HepG2 (cell line): ENCODE measurements at regions not wholly inside any gene's neighbourhood (a gene's known extent, or its start where the extent isn't known, plus 50 kb on each side); places are given as distances from the start of the nearest gene placed in this dataset.

Experiments
- ATAC-seq: fragments of 200-7000 bp; cut with Tn5 transposase; 3 replicates; pipeline ENCODE4 v1.9.1; 2020; ENCODE audit warnings: mild to moderate bottlenecking, moderate library complexity
- BruUV-seq: library from RNA; stranded (reverse); fragments of 400-500 nt; replicated peaks from 2 replicates; lab custom pipeline; 2021; lab: Mats Ljungman, UMichigan
- CTCF ChIA-PET: fragments of 300-600 bp; formaldehyde crosslinking; extraction: SDS; loops from one replicate; lab custom pipeline; 2021; ENCODE audit warnings: low total read pairs, inconsistent platforms, low intra/inter-chr PET ratio; lab: Yijun Ruan, JAX
- POLR2A ChIA-PET: fragments of 350-600 bp; sonication (Branson Sonifier 250); formaldehyde crosslinking; loops from one replicate; lab custom pipeline; 2020; ENCODE audit warnings: antibody characterized with exemption, inconsistent platforms; lab: Yijun Ruan, JAX
- DNase-seq: peaks from one replicate; pipeline ENCODE4 v3.0.0-alpha.2; 2015; ENCODE audit warnings: low spot score
- FAIRE-seq: peaks from 3 replicates; lab custom pipeline; 2011; peaks lifted over from hg19 to GRCh38; lab: Jason Lieb, UNC
- H2AFZ ChIP-seq: one replicate; pipeline ENCODE4 v1.6.1; 2011; ENCODE audit warnings: low read length, inconsistent platforms
- H3K27ac ChIP-seq: fragments of 300-600 bp; 3 replicates; pipeline ENCODE4 v1.8.0; 2011; ENCODE audit warnings: mixed run types, mild to moderate bottlenecking, mixed read lengths, low read length, inconsistent platforms; ENCODE audit not compliant: insufficient read depth; ENCODE audit errors: extremely low read length
- H3K27me3 ChIP-seq, 2 experiments: fragments of 200-600 bp in 1 of 2; 2 replicates in 1 of 2; 3 replicates in 1 of 2; pipeline versions ENCODE4 v1.6.0 to v1.8.0; 2011; ENCODE audit warnings: low read length in 2 of 2, mild to moderate bottlenecking in 2 of 2, moderate library complexity in 2 of 2, inconsistent platforms in 1 of 2; ENCODE audit not compliant: insufficient read depth in 2 of 2, control insufficient read depth in 1 of 2
- H3K36me3 ChIP-seq, 2 experiments: fragments of 200-600 bp in 1 of 2; replicated peaks in 1 of 2; 2 replicates in 1 of 2; 3 replicates in 1 of 2; pipeline versions ENCODE4 v1.5.1 to v1.8.0; 2011; ENCODE audit warnings: low read length in 2 of 2, inconsistent platforms in 1 of 2; ENCODE audit not compliant: insufficient read depth in 2 of 2, control insufficient read depth in 1 of 2
- H3K4me1 ChIP-seq: 2 replicates; pipeline ENCODE4 v1.5.1; 2012; ENCODE audit warnings: low read length, inconsistent platforms; ENCODE audit not compliant: insufficient read depth
- H3K4me2 ChIP-seq: 2 replicates; pipeline ENCODE4 v1.6.0; 2011; ENCODE audit warnings: low read depth, low read length, inconsistent platforms
- H3K4me3 ChIP-seq, 3 experiments: fragments of 200-600 bp in 1 of 3; sonication (generic), shearing (Covaris generic) in 1 of 3; replicated peaks in 1 of 3; 2 replicates each; pipeline ENCODE4 v1.5.1; 2011 to 2016; ENCODE audit warnings: low read length in 3 of 3, inconsistent platforms in 2 of 3, low read depth in 2 of 3, mild to moderate bottlenecking in 2 of 3, control low read depth in 1 of 3, mixed read lengths in 1 of 3; ENCODE audit not compliant: insufficient read depth in 1 of 3
- H3K79me2 ChIP-seq: one replicate; pipeline ENCODE4 v1.6.1; 2011; ENCODE audit warnings: low read length, inconsistent platforms; ENCODE audit not compliant: insufficient read depth
- H3K9ac ChIP-seq: 2 replicates; pipeline ENCODE4 v1.6.0; 2011; ENCODE audit warnings: mild to moderate bottlenecking, low read depth, low read length, inconsistent platforms; ENCODE audit not compliant: insufficient read depth
- H3K9me3 ChIP-seq: 2 replicates; pipeline ENCODE4 v1.5.1; 2012; ENCODE audit warnings: mild to moderate bottlenecking, low read length
- H4K20me1 ChIP-seq: 2 replicates; pipeline ENCODE4 v1.6.0; 2011; ENCODE audit warnings: inconsistent platforms, mild to moderate bottlenecking, low read length, moderate library complexity; ENCODE audit not compliant: insufficient read depth
- CENPX ChIP-seq: sonication (generic); formaldehyde crosslinking; IDR thresholded peaks from 2 replicates; pipeline ENCODE4 v1.9.0; 2021; ENCODE audit warnings: mild to moderate bottlenecking, missing genetic modification reagents, moderate library complexity
- ETV6 ChIP-seq: sonication (generic); formaldehyde crosslinking; conservative IDR thresholded peaks from 2 replicates; pipeline ENCODE4 v1.4.0; 2020; ENCODE audit warnings: missing genetic modification reagents
- FIP1L1 ChIP-seq: fragments of 200-400 bp; formaldehyde crosslinking; IDR thresholded peaks from 2 replicates; pipeline ENCODE4 v1.6.1; 2018; ENCODE audit warnings: low read depth, mild to moderate bottlenecking, low read length, moderate library complexity, borderline replicate concordance; ENCODE audit not compliant: insufficient read depth
- MAZ ChIP-seq, 2 experiments: sonication (generic) in 1 of 2; formaldehyde crosslinking in 1 of 2; IDR thresholded peaks; 2 replicates each; pipeline versions ENCODE4 v1.5.0 to v1.6.1; 2012 to 2020; ENCODE audit warnings: low read depth in 2 of 2, mild to moderate bottlenecking in 2 of 2, borderline replicate concordance in 1 of 2, improper control_type of control experiment in 1 of 2, low read length in 1 of 2, missing genetic modification reagents in 1 of 2, moderate library complexity in 1 of 2
- MED8 ChIP-seq: sonication (generic); formaldehyde crosslinking; IDR thresholded peaks from 2 replicates; pipeline ENCODE4 v1.8.1; 2023; ENCODE audit warnings: mild to moderate bottlenecking, missing genetic modification reagents; ENCODE audit not compliant: insufficient replicate concordance
- NRL ChIP-seq: sonication (generic); formaldehyde crosslinking; IDR thresholded peaks from 2 replicates; pipeline ENCODE4 v1.5.0; 2020; ENCODE audit warnings: missing genetic modification reagents, mild to moderate bottlenecking, moderate library complexity, borderline replicate concordance
- XRCC5 ChIP-seq: fragments of 200-400 bp; formaldehyde crosslinking; optimal IDR thresholded peaks from 2 replicates; pipeline ENCODE3; 2017; ENCODE audit warnings: mild to moderate bottlenecking, low read length
- ZBTB3 ChIP-seq: sonication (generic); formaldehyde crosslinking; IDR thresholded peaks from 2 replicates; pipeline ENCODE4 v1.4.0; 2020; ENCODE audit warnings: low read depth, mild to moderate bottlenecking, moderate library complexity, missing genetic modification reagents, borderline replicate concordance
- ZBTB7B ChIP-seq: sonication (generic); formaldehyde crosslinking; IDR thresholded peaks from 2 replicates; pipeline ENCODE4 v1.4.0; 2020; ENCODE audit warnings: missing genetic modification reagents
- ZNF20 ChIP-seq: sonication (generic); formaldehyde crosslinking; IDR thresholded peaks from 2 replicates; pipeline ENCODE4 v1.4.0; 2020; ENCODE audit warnings: mild to moderate bottlenecking, moderate library complexity, missing genetic modification reagents
- ZNF326 ChIP-seq: sonication (generic); formaldehyde crosslinking; IDR thresholded peaks from 2 replicates; pipeline ENCODE4 v1.4.0; 2020; ENCODE audit warnings: missing genetic modification reagents, borderline replicate concordance
- ZNF546 ChIP-seq: sonication (generic); formaldehyde crosslinking; conservative IDR thresholded peaks from 2 replicates; pipeline ENCODE4 v1.8.1; 2023; ENCODE audit warnings: mild to moderate bottlenecking, missing genetic modification reagents
- ZNF788 ChIP-seq: sonication (generic); formaldehyde crosslinking; IDR thresholded peaks from 2 replicates; pipeline ENCODE4 v1.5.0; 2020; ENCODE audit warnings: mild to moderate bottlenecking, missing genetic modification reagents, borderline replicate concordance
- WGBS: methylation state at CpG from one replicate; pipeline ENCODE4 v1.1.6; 2017; ENCODE audit warnings: low lambda C conversion rate; 5-methylcytosine and 5-hydroxymethylcytosine counted together
- in situ Hi-C: cut with HindIII; loops from 2 replicates; pipeline ENCODE4 v1.10.0; 2017; ENCODE audit warnings: low pct_unique_long_range_greater_than_20kb; ENCODE audit not compliant: extremely low pct_ligation_motif_present
- intact Hi-C: fragments of 100-400 bp; cut with micrococcal nuclease; formaldehyde crosslinking; loops from one replicate; pipeline ENCODE4 v1.10.0; 2022; ENCODE audit not compliant: unreplicated experiment
- TF ChIP-seq, protein P1 (sequence below): sonication (generic); formaldehyde crosslinking; IDR thresholded peaks from 2 replicates; pipeline ENCODE4 v1.5.0; 2020; ENCODE audit warnings: mild to moderate bottlenecking, missing genetic modification reagents
- TF ChIP-seq, protein P2 (sequence below): sonication (generic); formaldehyde crosslinking; IDR thresholded peaks from 2 replicates; pipeline ENCODE4 v1.5.1; 2020; ENCODE audit warnings: missing genetic modification reagents, mild to moderate bottlenecking, borderline replicate concordance

DNA sequence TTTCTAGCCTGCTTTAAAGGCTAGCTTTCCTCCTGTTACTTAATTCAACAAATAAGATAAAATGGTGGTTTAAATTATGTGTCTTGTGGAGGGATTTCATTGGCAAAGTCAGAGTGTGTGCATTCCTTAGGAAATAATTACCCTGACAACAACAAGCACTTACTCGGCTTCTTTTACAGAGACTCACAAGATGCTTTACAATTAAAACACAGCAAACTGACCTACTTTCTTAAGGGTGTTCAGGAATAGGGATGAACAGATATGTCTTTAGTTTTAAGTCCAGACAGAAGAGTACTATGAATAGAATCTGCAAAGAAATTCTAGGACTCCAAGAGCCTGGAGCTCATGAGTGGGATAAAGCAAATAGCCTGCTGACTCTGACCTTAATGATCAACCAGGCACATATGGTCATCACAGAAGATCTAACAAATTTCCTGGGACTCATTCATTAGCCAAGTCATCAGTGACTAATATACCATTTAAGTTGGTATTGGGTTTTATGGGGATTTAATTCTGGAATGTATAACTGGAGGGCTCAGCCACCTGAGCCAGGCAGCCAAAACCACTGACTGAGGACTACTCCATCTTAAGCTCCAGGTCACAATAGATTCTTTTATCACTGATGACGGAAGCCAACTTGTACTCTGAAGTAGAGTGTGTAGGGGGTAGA lies 161.8 kb upstream of the RIMS1 start:
- Histone ChIP-seq H3K9ac (no peak overlapping the region), H3K27ac (no peak overlapping the region), H3K79me2 (no peaks in the 10 kb centered on the region), H3K4me3 (no peak overlapping the region), H4K20me1 (no peaks in the 10 kb centered on the region), H2AFZ (no peak overlapping the region), H3K9me3 (no peaks in the 10 kb centered on the region), H3K4me1 (no peaks in the 10 kb centered on the region), H3K27me3 (no peaks in the 10 kb centered on the region), H3K36me3 (no peaks in the 10 kb centered on the region), H3K4me2 (no peak overlapping the region)
- BruUV-seq, result no TSS peak
- ChIA-PET CTCF (no interaction called here), POLR2A (no interaction called here)
- ATAC-seq (no peak), DNase-seq (no peak), FAIRE-seq (no peak)
- in situ Hi-C loops (no loop called here), intact Hi-C loops (no loop called here)
- TF ChIP-seq CENPX (CRISPR knock-in tag) (no peak), ZBTB3 (no peak), ZBTB7B (no peak), ETV6 (CRISPR knock-in tag) (no peak), ZNF326 (no peak), XRCC5 (no peak), MAZ (IDR thresholded peaks at IDR 0.05; ENCODE audit: borderline replicate concordance, low read depth, low read length) (no peak), MAZ (CRISPR knock-in tag; IDR thresholded peaks at IDR 0.05; ENCODE audit: low read depth) (no peak), MED8 (no peak), ZNF788 (CRISPR knock-in tag) (no peak), FIP1L1 (no peak), ZNF546 (no peak), NRL (CRISPR knock-in tag) (no peak), ZNF20 (CRISPR knock-in tag) (no peak)
- TF ChIP-seq, protein P1, sequence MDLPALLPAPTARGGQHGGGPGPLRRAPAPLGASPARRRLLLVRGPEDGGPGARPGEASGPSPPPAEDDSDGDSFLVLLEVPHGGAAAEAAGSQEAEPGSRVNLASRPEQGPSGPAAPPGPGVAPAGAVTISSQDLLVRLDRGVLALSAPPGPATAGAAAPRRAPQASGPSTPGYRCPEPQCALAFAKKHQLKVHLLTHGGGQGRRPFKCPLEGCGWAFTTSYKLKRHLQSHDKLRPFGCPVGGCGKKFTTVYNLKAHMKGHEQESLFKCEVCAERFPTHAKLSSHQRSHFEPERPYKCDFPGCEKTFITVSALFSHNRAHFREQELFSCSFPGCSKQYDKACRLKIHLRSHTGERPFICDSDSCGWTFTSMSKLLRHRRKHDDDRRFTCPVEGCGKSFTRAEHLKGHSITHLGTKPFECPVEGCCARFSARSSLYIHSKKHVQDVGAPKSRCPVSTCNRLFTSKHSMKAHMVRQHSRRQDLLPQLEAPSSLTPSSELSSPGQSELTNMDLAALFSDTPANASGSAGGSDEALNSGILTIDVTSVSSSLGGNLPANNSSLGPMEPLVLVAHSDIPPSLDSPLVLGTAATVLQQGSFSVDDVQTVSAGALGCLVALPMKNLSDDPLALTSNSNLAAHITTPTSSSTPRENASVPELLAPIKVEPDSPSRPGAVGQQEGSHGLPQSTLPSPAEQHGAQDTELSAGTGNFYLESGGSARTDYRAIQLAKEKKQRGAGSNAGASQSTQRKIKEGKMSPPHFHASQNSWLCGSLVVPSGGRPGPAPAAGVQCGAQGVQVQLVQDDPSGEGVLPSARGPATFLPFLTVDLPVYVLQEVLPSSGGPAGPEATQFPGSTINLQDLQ, result no peak
- TF ChIP-seq, protein P2, sequence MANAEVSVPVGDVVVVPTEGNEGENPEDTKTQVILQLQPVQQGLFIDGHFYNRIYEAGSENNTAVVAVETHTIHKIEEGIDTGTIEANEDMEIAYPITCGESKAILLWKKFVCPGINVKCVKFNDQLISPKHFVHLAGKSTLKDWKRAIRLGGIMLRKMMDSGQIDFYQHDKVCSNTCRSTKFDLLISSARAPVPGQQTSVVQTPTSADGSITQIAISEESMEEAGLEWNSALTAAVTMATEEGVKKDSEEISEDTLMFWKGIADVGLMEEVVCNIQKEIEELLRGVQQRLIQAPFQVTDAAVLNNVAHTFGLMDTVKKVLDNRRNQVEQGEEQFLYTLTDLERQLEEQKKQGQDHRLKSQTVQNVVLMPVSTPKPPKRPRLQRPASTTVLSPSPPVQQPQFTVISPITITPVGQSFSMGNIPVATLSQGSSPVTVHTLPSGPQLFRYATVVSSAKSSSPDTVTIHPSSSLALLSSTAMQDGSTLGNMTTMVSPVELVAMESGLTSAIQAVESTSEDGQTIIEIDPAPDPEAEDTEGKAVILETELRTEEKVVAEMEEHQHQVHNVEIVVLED, result no peak
- 15% methylated on average over 2 of the region's 2 CpGs for WGBS
